SK-N-SH (cell line): ENCODE measurements at regions not wholly inside any gene's neighbourhood (a gene's known extent, or its start where the extent isn't known, plus 50 kb on each side); places are given as distances from the start of the nearest gene placed in this dataset.

ENCODE experiments used
- CTCF ChIA-PET: fragments of 300-600, 350-600 bp; formaldehyde crosslinking; extraction: SDS; loops from one replicate; lab custom pipeline; 2021; lab: Yijun Ruan, JAX
- POLR2A ChIA-PET: fragments of 350-600 bp; sonication (Branson Sonifier 250); formaldehyde crosslinking; extraction: SDS; loops from one replicate; lab custom pipeline; 2020; ENCODE audit warnings: antibody characterized with exemption, inconsistent platforms; lab: Yijun Ruan, JAX
- DNase-seq: peaks from one replicate; pipeline ENCODE4 v3.0.0; 2012
- H2AFZ ChIP-seq: fragments of 200-600 bp; sonication (generic); 2 replicates; pipeline ENCODE4 v1.8.1; 2016; ENCODE audit warnings: antibody characterized with exemption, mild to moderate bottlenecking, low read depth
- H3F3A ChIP-seq: fragments of 200-600 bp; sonication (generic); replicated peaks from 2 replicates; pipeline ENCODE3; 2016; ENCODE audit warnings: antibody characterized with exemption, mild to moderate bottlenecking; ENCODE audit not compliant: insufficient read depth
- H3K27ac ChIP-seq, 2 experiments: fragments of 200-500 bp in 1 of 2; fragments of 200-600 bp in 1 of 2; sonication (Bioruptor generic) in 1 of 2; sonication (generic), shearing (Covaris generic) in 1 of 2; 2 replicates each; pipeline versions ENCODE4 v1.5.1 to v1.6.1; 2014 to 2016; ENCODE audit warnings: low read depth in 2 of 2, inconsistent platforms in 1 of 2, low read length in 1 of 2, mild to moderate bottlenecking in 1 of 2, mixed read lengths in 1 of 2
- H3K27me3 ChIP-seq: fragments of 200-600 bp; sonication (generic), shearing (Covaris generic); 2 replicates; pipeline ENCODE4 v1.6.1; 2016; ENCODE audit warnings: mixed run types; ENCODE audit not compliant: insufficient read depth
- H3K36me3 ChIP-seq, 2 experiments: fragments of 200-500 bp in 1 of 2; fragments of 200-600 bp in 1 of 2; sonication (Bioruptor generic) in 1 of 2; sonication (generic) in 1 of 2; replicated peaks in 1 of 2; 2 replicates each; pipeline versions ENCODE3 to v1.5.1; 2014 to 2016; ENCODE audit warnings: low read length in 1 of 2, mild to moderate bottlenecking in 1 of 2; ENCODE audit not compliant: insufficient read depth in 2 of 2, control insufficient read depth in 1 of 2
- H3K4me1 ChIP-seq, 2 experiments: fragments of 200-500 bp in 1 of 2; fragments of 200-600 bp in 1 of 2; sonication (Bioruptor generic) in 1 of 2; sonication (generic), shearing (Covaris generic) in 1 of 2; 2 replicates each; pipeline versions ENCODE4 v1.5.1 to v1.6.1; 2014 to 2016; ENCODE audit warnings: low read depth in 1 of 2, low read length in 1 of 2, mixed run types in 1 of 2; ENCODE audit not compliant: insufficient read depth in 2 of 2, control insufficient read depth in 1 of 2
- H3K4me2 ChIP-seq: fragments of 200-600 bp; sonication (generic), shearing (Covaris generic); 2 replicates; pipeline ENCODE4 v1.6.1; 2017; ENCODE audit warnings: mixed run types
- H3K4me3 ChIP-seq, 2 experiments: fragments of 200-500 bp in 1 of 2; fragments of 200-600 bp in 1 of 2; sonication (Bioruptor generic) in 1 of 2; sonication (generic), shearing (Covaris generic) in 1 of 2; 2 replicates each; pipeline versions ENCODE4 v1.5.1 to v1.8.1; 2014 to 2016; ENCODE audit warnings: low read depth in 2 of 2, inconsistent platforms in 1 of 2, low read length in 1 of 2, mild to moderate bottlenecking in 1 of 2, mixed read lengths in 1 of 2, moderate library complexity in 1 of 2
- H3K79me2 ChIP-seq: fragments of 200-600 bp; sonication (generic); 2 replicates; pipeline ENCODE4 v1.8.1; 2017; ENCODE audit warnings: mild to moderate bottlenecking; ENCODE audit not compliant: insufficient read depth
- H3K9ac ChIP-seq: fragments of 200-600 bp; sonication (generic); 2 replicates; pipeline ENCODE4 v1.6.1; 2017; ENCODE audit warnings: mixed run types
- H3K9me2 ChIP-seq: fragments of 200-600 bp; sonication (generic); 2 replicates; pipeline ENCODE4 v1.6.1; 2017; ENCODE audit warnings: mixed run types
- H3K9me3 ChIP-seq: fragments of 200-600 bp; sonication (generic); 2 replicates; pipeline ENCODE4 v1.6.1; 2017; ENCODE audit warnings: mixed run types, mild to moderate bottlenecking, moderate library complexity
- H4K20me1 ChIP-seq: fragments of 200-600 bp; sonication (generic); 2 replicates; pipeline ENCODE4 v1.6.1; 2017; ENCODE audit warnings: mild to moderate bottlenecking, mixed run types; ENCODE audit not compliant: insufficient read depth
- ELF1 ChIP-seq: IDR thresholded peaks from 2 replicates; pipeline ENCODE4 v1.4.0; 2012
- EZH2phosphoT487 ChIP-seq: fragments of 200-600 bp; sonication (generic); IDR thresholded peaks from 2 replicates; pipeline ENCODE4 v1.6.1; 2017; ENCODE audit warnings: low read depth, mixed run types, mild to moderate bottlenecking, antibody characterized with exemption, moderate library complexity, borderline replicate concordance
- FOSL2 ChIP-seq: IDR thresholded peaks from 2 replicates; pipeline ENCODE4 v1.4.0; 2012; ENCODE audit warnings: low read depth, mild to moderate bottlenecking, moderate library complexity, borderline replicate concordance
- FOXJ3 ChIP-seq: sonication (generic); formaldehyde crosslinking; IDR thresholded peaks from 2 replicates; pipeline ENCODE4 v1.5.1; 2020; ENCODE audit warnings: mild to moderate bottlenecking, missing genetic modification reagents
- GABPA ChIP-seq: IDR thresholded peaks from 2 replicates; pipeline ENCODE4 v1.4.0; 2012; ENCODE audit warnings: low read depth, mild to moderate bottlenecking
- JUND ChIP-seq: IDR thresholded peaks from 2 replicates; pipeline ENCODE4 v1.4.0; 2012
- MAX ChIP-seq: IDR thresholded peaks from 2 replicates; pipeline ENCODE4 v1.4.0; 2012; ENCODE audit warnings: low read depth
- MEF2A ChIP-seq: IDR thresholded peaks from 2 replicates; pipeline ENCODE4 v1.4.0; 2012; ENCODE audit warnings: low read depth, borderline replicate concordance
- NFIC ChIP-seq: IDR thresholded peaks from 2 replicates; pipeline ENCODE4 v1.4.0; 2012; ENCODE audit warnings: borderline replicate concordance
- NRF1 ChIP-seq: IDR thresholded peaks from 2 replicates; pipeline ENCODE4 v1.6.1; 2012; ENCODE audit warnings: low read depth, mild to moderate bottlenecking, low read length
- PBX3 ChIP-seq: IDR thresholded peaks from 2 replicates; pipeline ENCODE4; 2012
- RCOR1 ChIP-seq: fragments of 150-350 bp; IDR thresholded peaks from 2 replicates; pipeline ENCODE4 v1.6.1; 2017; ENCODE audit warnings: antibody characterized with exemption, low read length
- REST ChIP-seq: IDR thresholded peaks from 2 replicates; pipeline ENCODE4 v1.6.1; 2012; ENCODE audit warnings: mild to moderate bottlenecking, low read depth, low read length, moderate library complexity
- TCF12 ChIP-seq: IDR thresholded peaks from 2 replicates; pipeline ENCODE4 v1.4.0; 2012
- USF1 ChIP-seq: IDR thresholded peaks from 2 replicates; pipeline ENCODE4 v1.4.0; 2012; ENCODE audit warnings: low read depth, borderline replicate concordance
- USF2 ChIP-seq: fragments of 150-350 bp; IDR thresholded peaks from 2 replicates; pipeline ENCODE4 v1.6.1; 2017; ENCODE audit warnings: antibody characterized with exemption, low read length, low read depth, borderline replicate concordance
- YY1 ChIP-seq: IDR thresholded peaks from 2 replicates; pipeline ENCODE4 v1.4.0; 2012; ENCODE audit warnings: low read depth, mild to moderate bottlenecking
- WGBS: methylation state at CpG from one replicate; pipeline ENCODE4 v1.1.6; 2017; ENCODE audit warnings: low lambda C conversion rate; 5-methylcytosine and 5-hydroxymethylcytosine counted together

GRCh38 chr10:64465653-64466052 lies 944.5 kb downstream of the REEP3 start:
- DNase-seq: no peak
- Histone ChIP-seq H3K9me2 (no peaks in the 10 kb centered on the region), H4K20me1 (no peaks in the 10 kb centered on the region), H3K27me3 (no peaks in the 10 kb centered on the region), H3K9ac (no peak overlapping the region), H3K4me1 (no peaks in the 10 kb centered on the region), H3K27ac (no peak overlapping the region), H3K79me2 (no peaks in the 10 kb centered on the region), H3K36me3 (no peaks in the 10 kb centered on the region), H3K4me3 (no peak overlapping the region), H2AFZ (no peak overlapping the region), H3F3A (no peaks in the 10 kb centered on the region), H3K9me3 (no peaks in the 10 kb centered on the region), H3K4me2 (no peak overlapping the region)
- TF ChIP-seq MAX (no peak), USF2 (no peak), NFIC (no peak), TCF12 (no peak), REST (no peak), FOSL2 (no peak), EZH2phosphoT487 (no peak), JUND (no peak), RCOR1 (no peak), NRF1 (no peak), MEF2A (no peak), GABPA (no peak), PBX3 (no peak)
- ChIA-PET CTCF (interaction anchor here (0.7 kb wide), 1 partner anchor 12 kb away, joined by 3 read pairs; no protein-coding TSS in a partner anchor), POLR2A (no interaction called here)
- WGBS: 11% methylated on average over 2 of the region's 2 CpGs

GRCh38 chr10:64468219-64468618 lies 947.0 kb downstream of the REEP3 start:
- Histone ChIP-seq H3K27me3 (no peaks in the 10 kb centered on the region), H3K4me3 (no peak overlapping the region), H3K27ac (no peak overlapping the region), H3K9me3 (no peaks in the 10 kb centered on the region), H3F3A (no peaks in the 10 kb centered on the region), H3K9me2 (no peaks in the 10 kb centered on the region), H4K20me1 (no peaks in the 10 kb centered on the region), H3K36me3 (no peaks in the 10 kb centered on the region), H3K9ac (no peak overlapping the region), H3K79me2 (no peaks in the 10 kb centered on the region), H3K4me1 (no peaks in the 10 kb centered on the region), H3K4me2 (no peak overlapping the region), H2AFZ (no peak overlapping the region)
- CTCF ChIA-PET: no interaction called here
- POLR2A ChIA-PET: no interaction called here
- no peak for DNase-seq
- WGBS: 27% methylated on average over 2 of the region's 2 CpGs
- no peak for TF ChIP-seq YY1
- TF ChIP-seq RCOR1: no peak
- no peak for TF ChIP-seq NFIC
- TF ChIP-seq USF2: no peak
- TF ChIP-seq FOXJ3: no peak
- TF ChIP-seq GABPA: no peak
- TF ChIP-seq ELF1: no peak
- no peak for TF ChIP-seq TCF12
- no peak for TF ChIP-seq REST
- TF ChIP-seq USF1: no peak
